ENCODE measurements at regions not wholly inside any gene's neighbourhood (a gene's known extent, or its start where the extent isn't known, plus 50 kb on each side); places are given as distances from the start of the nearest gene placed in this dataset.
"Not testable (repeated sequence)": the region's sequence is repeated elsewhere in the genome, so short reads cannot be mapped to it uniquely, and the experiment has no call there.

GRCh38 chr2:7436096-7436906 lies 519.1 kb downstream of the RNF144A start:
- DNase-seq = no peak

DNA sequence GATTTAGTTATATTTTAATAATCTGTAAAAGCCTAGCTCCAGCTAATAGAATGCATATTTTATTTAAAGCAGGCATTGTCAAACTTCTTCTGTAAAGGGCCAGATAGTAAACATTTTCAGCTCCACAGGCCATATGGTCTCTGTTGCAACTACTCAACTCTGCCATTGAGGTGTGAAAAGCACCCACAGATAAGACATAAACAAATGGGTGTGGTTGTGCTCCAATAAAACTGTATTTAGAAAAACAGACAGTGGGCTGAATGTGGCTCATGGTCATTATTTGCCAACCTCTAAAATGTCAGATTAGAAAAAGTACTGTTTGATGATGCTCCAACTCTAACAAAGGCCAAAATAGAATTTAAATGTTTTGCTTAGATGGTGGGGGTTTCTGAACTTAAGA lies 519.9 kb downstream of the RNF144A start:
- no peak for DNase-seq

- no peak for DNase-seq
Observed at GRCh38 chr2:7437716-7438632, 520.8 kb downstream of the RNF144A start.

DNA sequence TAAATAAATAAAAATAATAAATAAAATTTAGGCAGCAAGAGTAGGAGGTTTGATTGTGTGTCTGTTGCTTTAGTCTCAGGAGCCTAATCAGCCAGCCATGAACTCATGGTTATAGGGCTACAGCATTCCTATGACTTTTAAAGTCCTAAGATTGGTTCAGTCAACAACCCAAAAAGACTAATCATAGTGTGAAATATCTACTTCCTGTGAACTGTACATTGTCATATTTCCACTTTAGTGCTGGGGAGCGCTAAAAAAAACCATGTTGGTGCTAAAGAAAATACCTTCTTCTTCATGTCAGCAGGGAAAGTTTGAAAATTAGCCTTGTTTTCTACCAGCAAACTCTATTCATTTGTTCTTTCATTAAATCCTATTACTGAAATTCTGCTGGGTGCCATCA lies 521.6 kb downstream of the RNF144A start:
- DNase-seq = no peak

- no peak for DNase-seq
Observed at GRCh38 chr2:7440977-7441376, 523.8 kb downstream of the RNF144A start.

DNA sequence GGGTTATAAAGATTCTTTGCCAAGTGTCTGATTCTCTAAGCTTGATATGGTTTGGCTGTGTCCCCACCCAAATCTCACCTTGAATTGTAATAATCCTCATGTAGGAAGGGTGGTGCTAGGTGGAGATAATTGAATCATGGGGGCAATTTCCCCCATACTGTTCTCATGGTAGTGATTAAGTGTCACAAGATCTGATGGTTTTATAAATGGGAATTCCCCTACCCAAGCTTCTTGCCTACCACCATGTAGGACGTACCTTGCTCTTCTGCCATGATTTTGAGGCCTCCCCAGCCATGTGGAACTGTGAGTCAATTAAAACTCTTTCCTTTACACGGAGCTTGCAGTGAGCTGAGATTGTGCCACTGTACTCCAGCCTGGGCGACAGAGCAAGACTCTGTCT lies 524.6 kb downstream of the RNF144A start:
- not testable (repeated sequence) for DNase-seq

GRCh38 chr2:7444626-7445025 lies 527.4 kb downstream of the RNF144A start:
- DNase-seq = no peak

DNA sequence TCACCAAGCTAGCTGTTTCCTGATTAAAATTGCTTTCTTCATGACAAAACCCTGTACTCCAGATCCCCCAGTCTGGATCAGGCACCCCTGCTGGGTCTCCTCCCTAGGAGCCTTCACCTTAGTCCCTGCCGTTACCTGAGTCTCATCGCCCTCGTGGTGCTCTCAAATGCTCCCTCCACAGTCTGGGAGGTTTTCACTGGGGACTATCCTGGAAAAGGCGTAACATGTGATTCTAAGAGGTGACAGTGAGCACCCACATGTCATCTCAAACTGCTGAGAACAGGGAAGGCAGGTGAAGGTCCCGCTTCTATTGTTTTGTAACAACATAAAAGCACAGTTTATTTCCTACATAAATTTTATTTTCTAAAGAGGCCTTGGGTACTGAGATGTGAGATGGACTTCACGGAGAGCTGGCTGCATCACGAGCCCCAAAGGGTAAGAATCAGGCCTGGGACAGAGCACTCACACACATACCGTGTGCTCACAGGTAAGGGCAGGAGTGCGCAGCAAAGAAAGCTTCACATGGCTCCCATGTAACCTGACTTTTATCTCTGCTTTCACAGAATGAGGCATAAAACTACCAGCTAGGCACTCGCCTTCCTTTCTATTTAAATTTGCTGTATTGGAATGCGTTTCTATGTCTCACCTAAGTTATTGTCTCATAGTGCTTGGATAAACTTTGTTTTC lies 531.5 kb downstream of the RNF144A start:
- no peak for DNase-seq

DNA sequence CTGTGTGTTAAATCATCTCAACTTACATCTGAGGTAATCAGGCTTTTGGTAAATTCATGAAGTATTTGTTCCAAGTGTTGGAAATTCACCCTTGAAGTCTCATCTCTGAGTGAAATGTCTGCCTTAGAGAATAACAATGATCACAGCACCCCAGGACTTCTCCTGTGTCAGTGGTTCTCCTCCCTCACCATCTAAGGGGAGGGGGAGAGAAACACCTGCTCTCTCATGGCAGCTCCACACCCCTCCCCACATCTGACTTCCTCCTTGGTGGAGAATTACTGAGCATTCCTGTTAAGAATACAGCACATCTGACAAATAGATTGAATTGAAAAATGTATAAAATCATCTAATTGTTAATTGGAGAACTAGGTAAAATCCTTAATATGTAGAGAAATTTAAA lies 532.1 kb downstream of the RNF144A start:
- no peak for DNase-seq

DNA sequence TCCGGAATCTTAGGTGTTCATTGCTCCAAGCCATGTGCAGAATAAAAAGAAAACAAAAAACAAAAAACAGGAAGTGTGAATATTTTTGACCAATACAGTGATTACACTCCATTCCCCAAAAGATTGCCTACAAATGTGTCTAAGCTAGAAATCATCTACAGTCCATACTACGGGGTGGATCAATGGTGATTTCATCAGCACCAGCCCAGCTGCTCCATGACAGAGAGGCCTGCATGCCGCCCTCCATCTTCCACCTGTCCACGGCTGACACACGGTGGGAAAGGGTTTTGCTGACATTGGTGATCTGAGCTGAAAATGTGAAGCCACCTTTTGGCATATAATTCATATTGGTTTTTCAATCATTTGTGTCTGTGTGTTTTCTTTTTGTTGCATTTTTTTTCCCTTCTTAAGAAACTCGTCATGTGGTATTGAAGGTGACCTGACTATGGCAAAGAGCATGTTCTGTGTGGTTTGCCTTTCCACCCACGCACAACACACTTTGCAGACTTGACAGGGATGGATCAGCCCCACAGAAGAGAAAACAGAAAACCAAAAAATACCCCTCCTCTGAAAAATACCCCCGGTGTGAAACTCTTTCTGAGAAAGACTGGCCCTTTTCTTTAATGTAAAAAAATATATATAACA lies 533.1 kb downstream of the RNF144A start:
- DNase-seq = no peak

DNA sequence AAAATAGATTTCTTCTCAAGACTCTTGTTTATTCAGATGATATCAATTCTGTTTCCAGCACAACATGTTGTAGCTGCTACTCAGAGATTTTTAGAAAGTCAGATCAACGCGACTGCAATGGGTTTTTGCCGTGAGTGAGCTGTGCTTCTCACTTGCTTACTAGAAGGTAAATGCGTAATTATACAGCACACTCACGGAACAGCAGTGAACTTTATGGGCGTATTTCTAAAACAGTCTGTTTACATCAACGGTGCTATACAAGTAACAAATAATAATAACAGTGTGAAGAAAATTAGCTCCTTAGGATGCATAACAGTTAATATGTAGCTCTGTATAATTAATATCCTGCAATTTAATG lies 533.6 kb downstream of the RNF144A start:
- DNase-seq = no peak

DNA sequence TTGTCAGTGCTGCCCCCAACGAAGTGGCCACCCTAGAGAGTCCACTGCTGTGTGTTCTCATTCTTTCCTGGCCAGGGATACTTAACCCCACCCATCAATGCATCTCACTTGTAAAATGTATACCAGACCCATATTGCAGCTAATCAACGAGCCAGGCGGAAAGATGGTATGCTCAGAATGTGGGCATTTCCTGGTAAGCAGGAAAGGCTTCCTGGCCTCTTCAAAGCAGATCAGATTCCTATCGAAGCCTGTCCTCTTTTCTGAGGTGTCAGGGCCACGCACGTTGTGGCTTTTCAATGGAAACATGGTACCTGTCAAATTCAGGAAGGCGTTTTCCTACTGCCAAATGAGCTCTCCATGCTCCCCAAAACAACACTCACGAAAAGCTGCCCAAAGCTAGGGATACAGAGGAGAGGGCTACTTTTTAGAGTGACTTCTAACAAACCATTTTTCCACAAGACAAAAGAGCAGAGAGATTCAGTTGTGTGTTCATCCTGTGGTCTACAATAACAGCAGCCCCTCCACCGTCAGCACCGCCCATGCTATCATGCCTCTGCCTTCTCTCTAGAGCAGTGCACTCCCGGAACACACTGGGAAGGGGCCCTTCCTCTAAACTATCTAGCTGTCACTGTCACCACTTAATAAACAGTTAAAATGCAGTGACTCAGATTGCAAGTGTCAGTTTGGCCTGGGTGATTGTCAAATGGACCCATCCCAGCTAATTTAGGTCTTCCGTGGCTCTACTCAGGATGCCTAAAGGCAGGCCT lies 535.1 kb downstream of the RNF144A start:
- no peak for DNase-seq

DNA sequence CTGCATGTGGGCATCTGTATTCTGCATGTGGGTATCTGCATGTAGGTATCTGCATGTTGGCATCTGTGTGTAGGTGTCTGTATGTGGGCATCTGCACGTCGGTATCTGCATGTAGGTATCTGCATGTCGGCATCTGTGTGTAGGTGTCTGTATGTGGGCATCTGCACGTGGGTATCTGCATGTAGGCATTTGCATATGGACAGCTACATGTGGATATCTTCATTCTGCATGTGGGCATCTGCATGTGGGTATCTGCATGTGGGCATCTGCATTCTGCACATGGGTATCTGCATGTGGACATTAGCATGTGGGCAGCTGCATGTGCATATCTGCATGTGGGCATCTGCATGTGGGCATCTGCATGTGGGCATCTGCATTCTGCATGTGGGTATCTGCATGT lies 537.4 kb downstream of the RNF144A start:
- DNase-seq = no peak

DNA sequence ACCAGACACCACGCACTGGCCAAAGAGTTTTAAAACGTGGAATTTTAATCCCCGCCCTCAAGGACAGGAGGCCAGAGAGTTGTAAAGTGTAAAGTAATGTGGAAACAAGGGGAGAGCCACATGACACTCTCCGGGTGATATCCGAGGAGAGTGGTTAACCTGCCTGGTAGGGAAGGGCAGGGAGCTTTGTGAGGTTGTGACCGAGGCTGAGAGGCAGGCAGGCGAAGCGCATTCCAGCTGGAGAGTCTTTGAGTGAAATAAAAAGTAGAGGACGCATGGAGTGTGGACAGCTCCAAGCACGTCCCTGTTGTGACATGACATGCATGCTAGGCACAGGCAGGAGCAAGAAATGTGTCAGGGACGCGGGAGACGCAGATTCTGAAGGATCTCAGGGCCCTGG lies 539.5 kb downstream of the RNF144A start:
- DNase-seq = no peak

DNA sequence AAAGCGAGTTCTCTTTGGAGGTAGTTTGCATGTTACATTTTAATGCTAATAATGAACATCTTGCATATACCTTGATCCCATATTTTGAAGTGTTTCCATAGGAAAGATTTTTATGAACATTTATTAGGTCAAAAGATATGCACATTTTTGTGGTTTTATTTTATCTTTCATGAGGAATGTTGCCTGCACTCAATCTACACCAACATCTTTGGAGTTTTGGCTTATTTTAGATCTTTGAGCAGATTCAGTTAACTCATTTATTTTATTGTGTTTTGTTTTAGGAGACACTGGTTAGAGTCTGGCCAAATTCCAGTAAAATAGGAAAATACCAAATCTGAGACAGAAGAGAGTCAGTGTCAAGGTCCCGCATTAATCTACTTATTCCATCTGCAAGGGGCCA lies 540.9 kb downstream of the RNF144A start:
- no peak for DNase-seq

DNA sequence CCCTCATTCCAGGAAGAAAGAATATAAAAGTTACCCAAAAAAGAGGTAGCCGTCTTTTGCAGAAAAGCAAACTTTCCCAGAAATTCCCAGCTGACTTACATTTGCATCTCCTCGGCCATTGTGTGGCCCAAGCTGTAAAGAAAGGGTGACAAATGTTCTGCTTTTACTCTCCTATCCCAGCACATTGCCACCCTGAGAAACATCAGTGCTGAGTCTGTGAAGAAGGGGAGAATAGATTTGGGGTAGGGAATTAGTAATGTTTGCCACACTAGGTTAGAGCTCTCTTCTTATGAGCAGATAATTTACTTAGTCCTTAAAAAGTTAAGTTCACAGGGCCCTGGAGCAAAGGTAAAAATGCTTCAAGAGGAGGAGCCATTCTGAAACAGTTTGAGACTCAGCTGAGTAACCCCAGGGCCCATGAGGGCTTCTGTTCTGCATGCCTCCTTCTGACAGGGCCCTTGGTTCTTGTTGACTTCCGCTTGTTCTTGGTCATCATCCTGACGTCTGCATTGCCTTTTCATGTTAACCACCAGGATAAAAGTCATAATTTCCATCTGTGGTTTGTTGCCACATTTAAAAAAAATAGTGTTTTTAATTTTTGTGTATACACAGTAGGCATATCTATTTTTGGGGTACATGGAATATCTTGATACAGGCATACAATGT lies 550.7 kb downstream of the RNF144A start:
- no peak for DNase-seq

- no peak for DNase-seq
Observed at GRCh38 chr2:7468448-7468828, 551.2 kb downstream of the RNF144A start.

DNA sequence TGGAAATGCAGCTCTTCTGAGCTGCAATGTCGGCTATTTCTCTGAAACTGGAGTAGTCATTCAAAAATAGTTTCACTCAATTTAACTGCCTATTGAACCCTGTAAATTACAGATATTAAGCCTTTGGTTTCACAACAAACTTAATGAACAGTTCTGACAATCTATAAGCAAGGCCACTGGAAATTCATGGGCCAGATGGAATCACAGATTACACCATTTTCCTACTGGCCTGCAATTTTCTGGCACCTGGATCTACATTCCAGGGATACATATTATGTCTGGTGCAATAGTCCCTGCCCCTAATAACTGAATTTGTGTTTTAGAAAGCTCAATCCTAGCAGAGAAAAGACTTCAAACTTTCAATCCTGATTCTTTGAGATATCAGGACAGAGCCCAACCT lies 551.7 kb downstream of the RNF144A start:
- DNase-seq = no peak

DNA sequence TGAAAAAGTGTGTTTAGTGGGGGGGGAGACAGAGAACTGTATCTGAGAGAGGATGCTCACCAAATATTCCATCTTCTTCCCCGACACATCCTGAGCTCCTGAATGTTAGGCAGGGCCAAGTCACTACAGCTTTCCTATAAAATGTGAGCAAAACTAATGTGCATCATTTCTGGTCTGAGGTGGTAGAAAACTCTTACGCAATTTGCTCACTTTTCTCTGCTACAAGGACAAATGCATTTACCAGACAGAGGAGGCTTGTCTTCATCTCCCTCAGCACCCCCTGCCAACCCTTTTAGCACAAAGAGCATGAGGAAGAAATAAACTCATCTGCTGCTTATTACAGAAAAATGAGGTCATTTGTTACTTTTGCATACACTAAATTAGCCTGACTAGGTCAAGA lies 554.0 kb downstream of the RNF144A start:
- no peak for DNase-seq

- no peak for DNase-seq
Observed at GRCh38 chr2:7472465-7472864, 555.3 kb downstream of the RNF144A start.

- DNase-seq = no peak
Observed at GRCh38 chr2:7473135-7473771, 556.0 kb downstream of the RNF144A start.
